Stomach (tissue), 4 donors: ENCODE measurements at regions not wholly inside any gene's neighbourhood (a gene's known extent, or its start where the extent isn't known, plus 50 kb on each side); places are given as distances from the start of the nearest gene placed in this dataset.

Experiments used
- CTCF ChIP-seq, 7 experiments: fragments of 450-650 bp in 4 of 7; fragments of 200-600 bp in 3 of 7; sonication (generic) in 3 of 7; IDR thresholded peaks; one replicate each; pipeline ENCODE4 v1.5.1; 2016 to 2019; ENCODE audit warnings: antibody characterized with exemption in 7 of 7, control low read depth in 2 of 7, mild to moderate bottlenecking in 1 of 7
- POLR2A ChIP-seq, 4 donors: fragments of 450-650 bp; IDR thresholded peaks; one replicate each; pipeline ENCODE4 v1.6.1; 2016; ENCODE audit warnings: antibody characterized with exemption in 4 of 4, control low read depth in 2 of 4, mild to moderate bottlenecking in 1 of 4, moderate library complexity in 1 of 4
- POLR2AphosphoS5 ChIP-seq, 3 donors: sonication (generic); formaldehyde crosslinking; IDR thresholded peaks; one replicate each; pipeline ENCODE4 v1.6.1; 2016; ENCODE audit warnings: antibody characterized with exemption in 3 of 3

GRCh38 chr2:64853306-64853705 is 135.9 kb upstream of the SLC1A4 start:
- TF ChIP-seq CTCF (IDR thresholded peaks at IDR 0.05), result no peak
- TF ChIP-seq POLR2A (IDR thresholded peaks at IDR 0.05), result no peak
- no peak for TF ChIP-seq POLR2AphosphoS5 (IDR thresholded peaks at IDR 0.05)
